ENCODE measurements at regions not wholly inside any gene's neighbourhood (a gene's known extent, or its start where the extent isn't known, plus 50 kb on each side); places are given as distances from the start of the nearest gene placed in this dataset.
A peak's percentile ranks its signal among the peaks of the same experiment; 100 is the strongest.

DNA sequence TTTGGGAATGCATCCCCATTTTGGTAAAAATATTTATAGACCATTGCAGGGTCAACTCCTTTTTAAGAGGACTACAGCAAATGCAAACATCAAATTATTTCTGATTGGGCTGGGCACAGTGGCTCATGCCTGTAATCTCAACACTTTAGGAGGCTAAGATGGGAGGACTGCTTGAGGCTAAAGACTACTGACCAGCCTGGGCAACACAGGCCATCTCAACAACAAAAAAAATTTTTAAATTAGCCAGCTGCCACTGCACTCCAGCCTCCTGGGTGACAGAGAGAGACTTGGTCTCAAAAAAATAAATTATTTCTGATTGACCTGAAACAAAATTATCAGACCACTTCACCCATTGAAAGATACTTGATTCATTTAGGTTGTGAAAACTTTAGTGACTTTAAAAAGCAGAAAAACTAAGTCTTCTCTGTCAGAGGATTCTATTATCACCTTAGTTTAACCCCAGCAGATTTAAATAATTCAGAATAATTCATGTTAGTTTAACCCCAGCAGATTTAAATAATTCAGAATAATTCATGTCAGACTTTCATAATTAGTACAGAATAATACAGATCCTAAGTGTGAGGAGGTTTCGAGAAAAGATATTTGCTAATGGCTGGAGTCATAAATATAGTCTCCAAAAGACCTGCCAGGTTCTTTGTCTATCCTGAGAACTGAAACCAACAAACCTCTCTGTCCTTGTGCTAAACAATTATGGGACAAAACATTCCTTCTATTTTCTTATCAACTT, 183.6 kb upstream of the STT3B start:
- no peak for DNase-seq (ENCODE audit: low read depth)

DNA sequence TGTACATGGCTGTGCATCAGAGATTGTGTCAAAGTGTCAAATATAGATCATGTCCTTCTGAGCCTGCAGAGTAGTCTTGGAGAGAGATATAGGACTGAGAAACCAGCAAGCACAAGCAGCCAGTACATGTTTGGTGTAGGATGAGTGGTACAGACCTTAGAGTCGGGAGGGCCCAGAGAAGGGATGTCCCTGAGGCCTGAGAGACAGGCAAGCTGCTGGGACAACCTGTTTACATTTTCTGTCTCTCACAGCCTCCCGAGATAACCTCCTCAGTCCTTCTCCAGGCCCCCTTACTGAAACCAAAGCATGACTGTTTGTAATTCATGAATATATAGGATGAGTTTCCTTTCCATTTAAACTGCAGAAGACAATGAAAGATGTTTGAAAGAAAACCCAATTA, 182.4 kb upstream of the STT3B start:
- no peak for DNase-seq (ENCODE audit: low read depth)

DNA sequence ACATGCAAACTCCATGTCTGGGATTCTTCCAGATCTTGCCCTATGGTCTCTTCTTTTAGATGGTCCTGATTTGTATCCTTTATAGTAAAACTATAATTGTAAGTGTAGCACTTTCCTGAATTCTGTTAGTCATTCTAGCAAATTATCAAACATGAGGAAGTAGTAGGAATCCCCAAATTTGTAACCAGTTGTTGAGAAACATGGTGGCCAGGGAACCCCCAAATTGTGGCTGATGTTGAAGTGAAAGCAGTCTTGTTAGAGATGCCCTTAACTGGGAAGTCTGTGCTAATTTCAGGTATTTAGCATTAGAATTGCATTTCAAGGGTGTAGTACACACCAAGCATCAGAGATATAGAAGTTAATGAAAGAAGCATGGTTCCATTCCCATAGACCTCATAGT, 180.4 kb upstream of the STT3B start:
- no peak for DNase-seq (ENCODE audit: low read depth)

DNA sequence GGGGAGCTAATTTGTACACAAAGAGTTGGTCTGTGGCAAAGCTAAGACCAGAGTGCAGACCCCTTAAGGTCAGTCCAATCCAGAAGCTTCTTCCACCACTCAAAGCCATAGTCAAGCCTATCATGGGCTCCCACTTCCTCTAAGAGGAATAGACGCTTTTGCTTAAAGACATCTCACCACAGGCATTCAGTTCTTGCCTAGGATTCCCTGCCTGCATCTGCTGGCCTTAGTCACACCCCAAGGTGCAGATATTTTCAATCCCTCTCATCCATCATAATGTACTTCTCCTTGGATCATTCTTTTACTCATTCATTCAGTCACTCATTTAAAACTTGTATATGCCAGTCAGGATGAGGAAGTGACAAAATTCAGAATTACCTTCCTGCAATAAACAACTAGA, 179.6 kb upstream of the STT3B start:
- DNase-seq (ENCODE audit: low read depth) = peak; percentile 43

DNA sequence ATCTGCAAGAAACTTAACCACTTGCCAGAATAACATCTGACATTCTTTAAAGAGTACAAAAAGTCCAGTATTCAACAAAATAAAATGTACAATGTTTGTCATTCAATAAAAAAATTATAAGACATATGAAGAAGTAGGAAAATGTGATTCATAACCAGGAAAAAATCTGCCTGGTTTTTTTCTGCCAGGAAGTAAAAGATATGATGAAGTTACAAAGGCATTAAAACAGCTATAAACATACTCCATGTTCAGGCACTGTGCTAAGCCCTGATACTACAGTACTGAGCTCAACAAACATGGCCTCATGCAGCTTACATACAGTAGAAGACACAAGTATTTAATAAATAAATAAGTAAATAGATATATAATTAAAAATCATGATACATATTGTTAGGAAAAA, 178.4 kb upstream of the STT3B start:
- peak; percentile 27 for DNase-seq (ENCODE audit: low read depth)

DNA sequence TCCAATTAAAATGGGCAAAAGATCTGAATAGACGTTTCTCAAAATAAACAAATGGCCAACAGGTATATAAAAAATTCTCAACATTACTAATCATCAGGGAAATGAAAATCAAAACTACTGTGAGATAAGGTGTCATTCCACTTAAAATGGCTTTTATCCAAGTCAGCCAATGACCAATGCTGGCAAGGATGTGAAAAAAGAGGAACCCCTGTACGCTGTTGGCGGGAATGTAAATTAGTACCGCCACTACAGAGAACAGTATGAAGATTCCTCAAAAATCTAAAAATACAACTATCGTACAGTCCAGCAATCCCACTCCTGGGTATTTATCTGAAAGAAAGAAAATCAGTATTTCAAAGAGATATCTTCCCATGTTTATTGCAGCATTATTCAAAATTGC, 176.9 kb upstream of the STT3B start:
- DNase-seq (ENCODE audit: low read depth) = no peak

DNA sequence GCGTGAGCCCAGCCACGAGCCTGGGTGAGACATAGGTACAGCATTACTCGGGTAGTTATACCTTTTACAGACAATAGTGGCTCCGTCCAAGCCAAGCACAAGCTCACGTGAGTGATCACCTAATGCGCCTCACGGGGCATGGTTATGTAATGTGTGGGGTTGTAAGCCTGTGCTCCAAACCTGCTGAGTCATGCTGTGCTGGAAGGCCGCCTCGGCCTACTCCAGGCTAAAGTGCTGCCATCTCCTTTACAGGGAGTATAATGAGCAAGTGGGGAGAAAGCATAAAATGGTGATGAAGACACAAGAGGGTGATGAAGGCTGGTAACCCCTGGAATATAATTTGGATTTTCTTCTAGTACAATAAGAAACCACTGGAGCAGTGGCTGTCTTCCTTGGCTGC, 175.8 kb upstream of the STT3B start:
- DNase-seq (ENCODE audit: low read depth) = peak; percentile 75

DNA sequence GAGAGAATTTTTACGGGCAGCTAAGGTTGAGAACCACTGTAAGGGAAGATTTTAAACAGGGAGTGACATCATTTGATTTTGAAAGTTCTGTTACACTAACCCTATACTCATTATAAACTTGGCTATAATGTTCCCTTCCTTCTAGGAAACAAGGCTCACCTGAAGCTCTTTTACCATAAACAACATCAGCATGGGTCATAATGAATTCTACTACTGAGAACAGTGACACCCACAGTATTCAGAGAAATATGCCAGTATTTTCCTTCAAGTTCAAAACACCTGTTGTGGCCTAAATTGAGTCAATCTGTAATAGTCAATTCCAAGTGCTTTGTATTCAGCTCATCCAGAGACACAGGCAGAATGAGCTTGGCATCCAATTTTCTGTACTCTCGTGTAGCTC, 175.3 kb upstream of the STT3B start:
- no peak for DNase-seq (ENCODE audit: low read depth)

DNA sequence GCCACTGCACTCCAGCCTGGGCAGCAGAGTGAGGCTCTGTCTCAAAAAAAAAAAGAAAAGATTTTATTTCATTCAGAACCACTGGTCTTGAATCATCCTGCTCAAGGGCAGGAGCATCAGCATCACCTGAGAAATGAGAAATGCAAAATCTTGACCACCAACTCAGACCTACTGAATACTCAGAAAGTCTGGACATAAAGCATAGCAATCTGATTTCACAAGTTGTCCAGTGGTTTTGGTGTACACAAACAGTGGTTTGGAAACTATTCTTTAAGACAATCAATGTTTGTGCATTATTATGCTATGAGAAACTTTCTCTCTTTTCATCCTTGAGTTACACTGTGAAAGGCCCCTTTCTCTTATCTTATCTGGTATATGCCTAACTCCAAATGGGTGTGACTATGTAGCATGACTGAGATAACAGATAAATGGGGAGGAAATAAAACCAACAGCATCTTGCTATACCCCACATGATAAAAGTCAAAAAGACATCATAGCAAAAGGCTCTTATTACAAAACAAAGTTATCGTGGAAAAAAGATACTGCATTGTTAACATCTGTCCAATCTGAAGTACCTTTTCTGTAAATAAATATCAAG, 174.2 kb upstream of the STT3B start:
- peak; percentile 76 for DNase-seq (ENCODE audit: low read depth)

DNA sequence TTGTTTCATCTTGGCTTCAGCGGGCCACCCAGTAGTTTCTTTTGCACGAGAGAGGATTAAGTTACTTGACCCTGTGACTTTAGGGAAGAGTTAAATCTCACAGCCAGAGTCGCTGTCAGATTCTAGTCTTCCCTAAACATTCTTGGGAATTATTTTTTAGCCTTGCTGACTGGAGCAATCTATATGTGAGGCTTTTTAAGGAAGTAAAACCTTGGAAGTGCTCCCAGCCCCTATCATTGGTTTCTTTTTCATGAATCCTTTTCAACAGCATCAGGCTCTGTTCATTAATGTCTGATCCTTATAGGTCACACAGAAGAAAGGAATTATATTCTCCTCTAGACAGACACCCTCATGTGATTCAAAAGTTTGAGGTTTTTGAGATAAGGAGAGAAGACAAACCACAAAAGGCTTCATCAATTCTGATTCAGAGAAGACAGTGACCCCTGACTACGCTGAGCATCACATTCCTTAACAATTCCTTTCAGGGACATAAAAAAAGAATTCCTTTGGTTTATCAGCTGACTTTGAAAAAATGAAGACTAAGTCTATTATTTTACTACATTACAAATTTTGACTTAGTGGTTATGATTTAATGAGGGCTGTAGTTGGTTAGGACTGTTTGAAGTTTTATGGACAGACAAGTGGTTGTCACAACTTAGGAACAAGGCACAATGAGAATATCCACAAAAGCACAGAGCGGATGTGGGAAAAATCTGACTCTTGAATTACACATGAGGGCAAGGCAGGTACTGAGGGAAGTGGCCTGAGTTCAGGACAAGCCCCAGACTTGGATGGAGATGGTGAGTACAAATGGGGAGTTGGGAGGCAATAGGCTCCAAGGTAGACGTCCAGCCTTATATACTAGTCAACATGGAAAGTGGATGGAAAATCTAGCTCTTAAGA, 171.1 kb upstream of the STT3B start:
- DNase-seq (ENCODE audit: low read depth) = peak; percentile 88

DNA sequence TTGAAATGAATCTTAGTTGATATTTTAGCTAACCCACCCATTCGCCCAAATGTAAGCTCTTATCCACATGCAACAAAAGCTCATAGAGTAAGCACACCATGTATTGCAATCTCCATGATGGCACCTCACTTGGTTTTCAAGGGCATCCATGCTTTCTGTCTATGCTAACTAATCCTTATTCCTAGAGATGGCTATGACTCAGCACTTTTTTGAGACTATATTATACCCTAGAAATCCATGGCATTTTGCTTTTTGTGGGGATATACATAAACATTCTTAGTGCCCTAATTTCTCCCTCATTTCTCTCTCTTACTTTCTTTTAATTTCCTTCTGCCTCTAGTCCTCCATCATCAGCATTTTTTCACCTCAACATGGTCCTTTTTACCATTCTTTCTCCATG, 168.5 kb upstream of the STT3B start:
- DNase-seq (ENCODE audit: low read depth) = peak; percentile 26

DNA sequence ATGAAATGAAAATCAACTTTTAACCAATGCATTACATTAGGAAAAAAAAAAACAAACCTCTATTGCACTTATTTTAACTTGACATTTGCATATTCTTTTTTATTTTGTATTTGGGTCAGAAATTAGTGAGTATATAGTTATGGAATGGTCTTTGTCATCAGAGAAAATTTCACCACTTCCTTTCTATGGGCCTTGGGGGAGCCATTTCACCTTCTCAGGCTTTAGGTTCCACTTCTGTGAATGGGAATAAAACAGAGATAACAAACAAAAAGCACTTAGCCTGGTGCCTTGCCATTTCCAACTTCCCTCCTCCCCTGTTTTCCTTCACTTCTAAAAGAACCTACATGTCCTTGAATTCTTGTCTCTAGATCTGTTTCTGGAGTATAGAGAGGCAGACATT, 168.0 kb upstream of the STT3B start:
- DNase-seq (ENCODE audit: low read depth) = peak; percentile 57

DNA sequence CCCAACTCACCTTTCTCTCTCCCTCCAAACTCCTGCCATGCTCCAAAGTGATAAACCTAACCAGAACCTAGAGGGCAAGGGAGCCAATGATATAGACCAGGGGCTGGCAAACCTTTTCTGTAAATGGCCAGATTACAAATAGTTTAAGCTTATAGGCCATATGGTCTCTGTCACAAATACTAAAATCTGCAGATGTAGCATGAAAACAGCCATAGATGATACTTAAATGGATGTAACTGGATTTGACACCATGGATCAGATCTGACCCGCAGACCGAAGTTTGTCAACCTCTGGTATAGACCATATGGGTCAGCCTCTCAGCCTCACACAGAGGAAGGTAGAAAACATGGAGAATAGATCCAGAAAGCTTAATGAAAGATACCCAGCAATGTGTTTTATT, 165.2 kb upstream of the STT3B start:
- DNase-seq (ENCODE audit: low read depth) = no peak

DNA sequence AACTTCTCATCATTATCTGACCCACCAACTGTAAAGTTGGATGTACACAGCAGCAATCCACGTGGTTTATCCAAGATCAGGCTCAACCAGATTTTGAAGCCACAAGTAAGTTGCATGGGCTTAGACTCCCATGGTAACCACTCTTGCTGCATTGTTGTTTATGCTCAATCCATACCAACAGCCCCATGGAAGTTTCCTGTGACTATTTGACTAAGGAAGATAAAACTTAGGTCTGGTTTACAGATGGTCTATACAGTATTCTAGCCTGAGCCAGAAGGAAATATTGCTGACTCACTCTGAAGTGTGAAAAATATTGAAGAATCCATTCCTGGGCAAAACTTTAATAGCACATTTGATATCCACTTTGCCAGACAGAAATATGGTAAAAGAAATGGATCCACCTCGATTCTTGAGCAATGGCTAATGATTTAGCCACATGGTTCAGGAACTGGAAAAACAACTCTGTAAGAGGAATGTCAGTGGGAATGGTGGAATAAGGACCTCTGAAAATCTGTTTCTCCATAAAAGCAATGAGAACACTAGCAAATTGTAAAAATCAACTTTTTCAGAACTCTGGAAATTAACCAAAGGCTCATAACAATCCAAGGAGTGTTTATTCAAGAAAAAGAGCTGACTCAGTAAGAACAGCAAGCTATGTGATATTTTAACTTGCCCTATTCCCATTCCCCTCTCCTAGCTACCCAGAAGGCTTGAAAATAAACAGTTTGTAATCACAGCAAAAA, 162.9 kb upstream of the STT3B start:
- peak; percentile 31 for DNase-seq (ENCODE audit: low read depth)

DNA sequence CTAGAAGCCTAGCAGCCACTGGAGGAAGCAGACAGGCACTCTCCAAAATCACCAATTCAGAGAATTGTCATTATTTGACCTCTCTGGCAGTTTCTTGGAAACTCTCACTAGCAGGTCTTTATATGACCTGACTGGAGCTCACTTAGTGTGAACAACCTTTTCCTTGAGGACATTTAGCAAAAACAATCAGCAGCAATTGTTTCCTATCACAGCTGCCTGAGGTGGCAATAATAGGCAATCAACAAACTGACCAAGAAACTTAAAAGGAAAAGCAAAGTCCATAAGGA, 162.4 kb upstream of the STT3B start:
- DNase-seq (ENCODE audit: low read depth) = no peak

DNA sequence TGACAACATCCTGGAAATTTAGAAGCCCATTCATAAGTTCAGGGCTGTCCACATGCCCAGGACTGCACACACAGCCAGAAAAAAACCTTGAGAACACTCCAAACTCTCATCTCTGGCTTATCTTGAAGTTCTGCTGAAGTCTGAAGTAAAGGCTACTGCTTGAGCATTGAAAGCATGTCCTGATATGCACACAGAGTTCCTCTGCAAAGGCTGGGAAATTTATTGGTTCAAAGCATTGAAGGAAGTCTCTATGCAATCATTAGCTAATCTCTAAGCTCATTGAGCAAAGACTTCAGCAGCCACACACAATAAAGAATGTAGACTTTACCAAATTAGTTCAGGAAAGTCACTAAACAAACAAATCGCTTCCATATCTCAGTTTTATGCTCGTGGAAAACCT, 162.0 kb upstream of the STT3B start:
- peak; percentile 25 for DNase-seq (ENCODE audit: low read depth)

DNA sequence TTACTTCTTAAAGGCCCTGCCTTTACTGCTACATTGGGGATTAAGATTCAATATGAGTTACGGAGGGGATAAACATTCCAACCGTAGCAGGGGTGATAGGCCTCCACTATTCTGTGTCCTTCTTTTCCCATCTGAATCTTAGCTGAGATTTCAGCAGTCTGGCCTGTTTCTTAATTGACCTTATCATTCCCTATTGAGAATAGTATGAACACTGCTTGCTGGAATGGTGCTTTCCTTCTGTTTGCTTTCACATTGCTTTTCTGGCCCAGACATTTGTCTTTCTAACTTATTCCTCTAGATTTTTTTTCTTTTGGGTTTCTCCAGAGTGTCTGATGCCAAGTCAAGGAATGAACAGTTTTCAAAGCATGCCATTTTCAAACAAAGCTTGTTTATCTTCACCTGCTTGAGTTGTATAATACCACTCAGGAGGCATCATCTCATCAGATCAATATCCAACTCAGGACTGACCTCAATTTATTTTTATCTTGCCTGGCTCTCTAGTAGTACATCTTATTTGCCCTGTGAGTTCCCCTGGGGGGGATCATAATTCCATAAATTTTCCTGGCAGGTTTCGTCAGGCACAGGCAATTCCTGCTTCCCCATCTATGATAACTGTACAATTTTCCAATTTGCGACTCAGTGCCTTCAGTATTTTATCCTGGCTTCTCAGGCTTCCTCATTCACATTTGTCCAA, 161.1 kb upstream of the STT3B start:
- no peak for DNase-seq (ENCODE audit: low read depth)

DNA sequence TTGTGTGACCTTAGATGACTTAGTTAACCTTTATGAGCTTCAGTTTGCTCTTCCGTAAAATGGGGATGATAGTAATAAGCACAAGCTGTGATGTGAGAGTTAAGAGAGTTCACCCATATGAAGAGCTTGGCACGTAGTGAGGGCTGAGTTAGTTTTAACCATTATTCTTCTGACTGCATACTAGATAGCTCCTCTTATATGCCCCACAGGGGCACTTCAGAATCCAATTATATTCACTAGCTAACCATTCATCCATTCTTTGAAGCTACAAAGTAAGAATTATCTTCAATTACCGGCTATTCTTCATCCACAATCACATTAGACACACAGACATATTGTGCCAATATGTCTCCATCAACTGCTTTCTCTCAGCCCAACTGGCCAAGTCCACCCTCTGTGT, 159.0 kb upstream of the STT3B start:
- no peak for DNase-seq (ENCODE audit: low read depth)

DNA sequence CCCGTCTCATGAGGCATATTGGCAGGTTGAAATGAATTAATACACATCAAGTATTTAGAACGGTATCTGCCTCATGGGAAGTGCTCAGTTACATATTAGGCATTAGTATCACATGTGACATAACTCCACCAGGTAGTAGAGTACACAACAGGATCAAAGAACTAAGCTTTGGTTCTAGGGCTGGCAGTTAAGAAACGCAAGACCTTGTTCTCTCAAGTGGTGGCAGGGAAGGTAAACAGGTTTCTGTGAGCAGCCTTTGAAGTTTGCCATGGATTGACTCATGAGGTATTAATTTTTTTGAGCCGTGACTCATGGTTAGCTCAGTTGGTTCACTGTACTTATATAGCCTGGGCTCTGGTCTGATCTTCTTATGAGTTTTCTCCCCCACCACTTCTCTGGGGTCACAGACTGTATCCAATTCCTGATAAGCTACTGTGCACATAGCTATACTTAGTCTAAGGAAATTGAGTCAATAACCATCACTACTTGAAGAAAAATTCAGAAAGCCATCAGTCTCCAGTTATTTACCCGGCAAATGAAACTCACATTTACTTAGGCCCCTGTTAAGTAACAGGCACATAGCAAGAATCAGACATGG, 155.6 kb upstream of the STT3B start:
- DNase-seq (ENCODE audit: low read depth) = peak; percentile 88

DNA sequence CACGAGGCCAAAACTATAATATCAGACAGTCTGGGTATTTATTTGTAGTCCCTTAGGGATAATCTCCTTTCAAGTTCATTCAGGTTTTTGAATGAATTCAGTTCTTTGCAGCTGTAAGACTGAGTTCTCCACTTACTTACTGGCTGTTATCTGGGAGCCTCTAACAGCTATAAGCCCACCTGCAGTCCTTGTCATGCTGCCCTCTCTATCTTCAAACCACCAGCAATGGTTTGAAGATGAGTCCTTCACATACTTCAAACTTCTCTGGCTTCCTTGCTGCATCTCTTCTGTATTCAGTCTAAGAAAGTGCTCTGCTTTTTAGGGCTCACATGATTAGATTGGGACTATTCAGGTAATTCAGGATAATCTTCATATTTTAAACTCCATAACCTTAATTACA, 154.5 kb upstream of the STT3B start:
- DNase-seq (ENCODE audit: low read depth) = no peak

DNA sequence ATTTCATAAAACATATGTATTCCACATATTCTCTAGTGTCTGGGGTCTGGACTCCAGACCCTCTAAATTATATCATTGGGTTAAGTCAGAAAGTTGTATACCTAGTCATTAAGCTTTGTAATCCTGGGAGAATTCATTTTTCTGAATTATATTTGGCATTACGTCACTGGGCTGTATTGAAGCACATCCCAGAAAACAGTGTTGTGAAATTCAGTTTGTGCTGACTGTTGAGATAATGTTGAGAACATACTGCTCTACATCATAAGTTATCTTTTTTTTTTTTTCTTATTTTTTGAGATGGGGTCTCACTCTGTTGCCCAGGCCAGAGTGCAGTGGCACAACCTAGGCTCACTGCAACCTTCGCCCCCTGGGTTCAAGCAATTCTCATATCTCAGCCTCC, 153.1 kb upstream of the STT3B start:
- peak; percentile 81 for DNase-seq (ENCODE audit: low read depth)

DNA sequence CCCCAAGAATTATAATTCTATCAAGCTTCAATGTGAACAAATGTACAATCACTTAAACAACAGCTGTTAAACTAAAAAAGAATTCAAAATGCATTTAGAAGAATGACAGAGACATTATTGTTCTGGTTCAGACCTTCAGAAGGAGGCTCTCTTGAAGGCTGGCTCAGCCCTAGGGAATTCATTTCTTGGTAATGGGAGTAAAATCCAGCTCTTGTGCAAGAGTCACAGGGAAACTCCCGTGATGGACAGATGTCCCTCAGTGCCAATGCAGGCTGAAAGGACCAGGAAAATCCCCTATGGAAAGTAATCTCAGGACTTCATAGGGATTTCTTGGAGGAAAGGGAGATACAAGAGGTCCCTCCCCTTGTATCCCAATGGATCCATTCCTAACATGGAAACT, 149.9 kb upstream of the STT3B start:
- no peak for DNase-seq (ENCODE audit: low read depth)

Measured in amniotic epithelial cell (primary cell).